ENCODE measurements at regions not wholly inside any gene's neighbourhood (a gene's known extent, or its start where the extent isn't known, plus 50 kb on each side); places are given as distances from the start of the nearest gene placed in this dataset.

DNA sequence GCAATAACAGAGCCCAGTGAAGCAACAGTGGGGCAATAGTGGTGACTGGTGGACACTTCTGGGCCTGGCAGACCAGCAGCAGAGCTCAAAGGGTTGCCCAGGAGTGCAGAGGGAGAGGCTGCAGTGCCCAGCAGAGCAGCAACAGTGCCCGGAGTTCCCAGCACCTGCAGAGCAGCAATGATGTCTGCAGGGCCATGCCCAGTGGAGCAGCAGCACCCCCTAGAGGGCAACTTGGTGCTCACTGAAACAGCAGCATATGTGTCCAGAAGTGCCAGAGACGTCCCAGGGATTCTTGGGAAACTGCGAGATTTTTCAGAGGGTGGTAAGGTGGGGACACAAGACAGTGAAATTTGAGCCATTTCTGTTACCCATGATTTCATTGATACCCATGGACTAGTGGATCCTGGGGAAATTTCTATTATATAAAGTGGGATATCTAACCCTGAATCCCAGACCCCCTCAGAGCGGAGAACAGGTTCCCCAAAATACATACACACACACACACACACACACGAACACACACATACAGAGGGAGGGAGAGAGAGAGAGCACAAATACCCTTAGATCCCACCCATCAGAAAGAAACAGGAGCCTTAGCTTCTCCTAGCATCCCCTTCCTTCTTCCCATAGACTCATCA, 156.9 kb upstream of the GJB5 start:
- TF ChIP-seq, protein P1, sequence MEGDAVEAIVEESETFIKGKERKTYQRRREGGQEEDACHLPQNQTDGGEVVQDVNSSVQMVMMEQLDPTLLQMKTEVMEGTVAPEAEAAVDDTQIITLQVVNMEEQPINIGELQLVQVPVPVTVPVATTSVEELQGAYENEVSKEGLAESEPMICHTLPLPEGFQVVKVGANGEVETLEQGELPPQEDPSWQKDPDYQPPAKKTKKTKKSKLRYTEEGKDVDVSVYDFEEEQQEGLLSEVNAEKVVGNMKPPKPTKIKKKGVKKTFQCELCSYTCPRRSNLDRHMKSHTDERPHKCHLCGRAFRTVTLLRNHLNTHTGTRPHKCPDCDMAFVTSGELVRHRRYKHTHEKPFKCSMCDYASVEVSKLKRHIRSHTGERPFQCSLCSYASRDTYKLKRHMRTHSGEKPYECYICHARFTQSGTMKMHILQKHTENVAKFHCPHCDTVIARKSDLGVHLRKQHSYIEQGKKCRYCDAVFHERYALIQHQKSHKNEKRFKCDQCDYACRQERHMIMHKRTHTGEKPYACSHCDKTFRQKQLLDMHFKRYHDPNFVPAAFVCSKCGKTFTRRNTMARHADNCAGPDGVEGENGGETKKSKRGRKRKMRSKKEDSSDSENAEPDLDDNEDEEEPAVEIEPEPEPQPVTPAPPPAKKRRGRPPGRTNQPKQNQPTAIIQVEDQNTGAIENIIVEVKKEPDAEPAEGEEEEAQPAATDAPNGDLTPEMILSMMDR (IDR thresholded peaks at IDR 0.05) = peak; percentile 42
- peak; percentile 33 to 60 for DNase-seq
- intact Hi-C loops (cut with DNase I) = no loop called here
- H3K4me3 ChIP-seq = no peak overlapping the region
- H3K27me3 ChIP-seq (ENCODE audit: insufficient read depth in 3 of 3, low read length in 2 of 3) = peaks cover 0 to 7% (median 2%) of the 10 kb centered on the region in 3 donors
- H3K9me3 ChIP-seq = no peaks in the 10 kb centered on the region
- no peaks in the 10 kb centered on the region for H3K4me1 ChIP-seq
- no peak for ATAC-seq
- H3K36me3 ChIP-seq (ENCODE audit: insufficient read depth in 1 of 2, low read depth in 1 of 2) = no peaks in the 10 kb centered on the region
- H3K27ac ChIP-seq = no peak overlapping the region
- WGBS, 3 donors = 18 to 21% (median 20%) methylated on average over 5 of the region's 5 CpGs

DNA sequence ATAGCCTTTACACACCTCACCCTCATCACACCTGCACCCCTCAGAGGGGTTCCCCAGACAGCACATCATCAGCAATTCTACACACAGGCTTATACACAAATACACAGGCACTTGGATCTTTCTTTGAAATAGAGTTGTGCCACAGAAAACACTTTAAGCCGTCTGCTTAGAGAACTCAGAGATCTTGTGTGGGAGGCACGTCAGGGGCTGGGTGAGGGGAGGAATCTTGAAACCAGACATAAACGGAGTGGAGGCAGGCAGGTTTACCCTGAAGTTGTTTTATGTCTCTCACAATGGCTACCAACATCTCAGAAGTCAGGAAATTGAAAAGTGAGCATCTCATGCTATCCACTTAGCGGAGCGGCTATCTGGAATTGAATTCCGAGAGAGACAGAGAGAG, 151.9 kb upstream of the GJB5 start:
- no peaks in the 10 kb centered on the region for H3K36me3 ChIP-seq (ENCODE audit: insufficient read depth in 1 of 2, low read depth in 1 of 2)
- no peaks in the 10 kb centered on the region for H3K9me3 ChIP-seq
- peaks cover 0 to 7% (median 2%) of the 10 kb centered on the region in 3 donors for H3K27me3 ChIP-seq (ENCODE audit: insufficient read depth in 3 of 3, low read length in 2 of 3)
- TF ChIP-seq, protein P1 (IDR thresholded peaks at IDR 0.05) = no peak
- DNase-seq (no peak), ATAC-seq (no peak)
- 56 to 61% (median 59%) methylated on average over 6 of the region's 6 CpGs for WGBS, 3 donors
- H3K27ac ChIP-seq = no peak overlapping the region
- no peak overlapping the region for H3K4me3 ChIP-seq
- intact Hi-C loops (cut with DNase I) = no loop called here
- no peaks in the 10 kb centered on the region for H3K4me1 ChIP-seq

DNA sequence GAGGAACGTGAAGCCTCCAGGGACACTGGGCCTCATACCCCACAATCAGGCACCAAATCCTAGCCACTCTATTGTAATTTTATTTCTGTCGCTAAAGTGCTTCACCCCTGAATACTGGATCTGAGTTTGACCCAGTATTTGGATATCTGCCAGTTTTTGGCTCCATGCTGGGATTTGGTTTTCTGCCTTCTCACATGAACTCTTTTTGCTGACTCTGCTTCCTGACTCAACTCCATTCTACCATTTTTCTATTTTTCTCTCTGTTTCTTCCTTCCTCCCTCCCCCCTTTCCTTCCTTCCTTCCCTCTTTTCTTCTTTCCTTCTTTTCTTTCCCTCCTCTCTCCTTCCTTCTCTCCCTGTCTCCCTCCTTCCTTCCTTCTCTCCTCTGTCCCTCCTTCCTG, 151.3 kb upstream of the GJB5 start:
- TF ChIP-seq, protein P1 (IDR thresholded peaks at IDR 0.05) = no peak
- ATAC-seq (no peak), DNase-seq (no peak)
- H3K4me3 ChIP-seq = no peak overlapping the region
- no peaks in the 10 kb centered on the region for H3K36me3 ChIP-seq (ENCODE audit: insufficient read depth in 1 of 2, low read depth in 1 of 2)
- peaks cover 0 to 7% (median 2%) of the 10 kb centered on the region in 3 donors for H3K27me3 ChIP-seq (ENCODE audit: insufficient read depth in 3 of 3, low read length in 2 of 3)
- 28 to 42% (median 40%) methylated on average over 2 of the region's 2 CpGs for WGBS, 3 donors
- intact Hi-C loops (cut with DNase I) = no loop called here
- H3K4me1 ChIP-seq = no peaks in the 10 kb centered on the region
- no peak overlapping the region for H3K27ac ChIP-seq
- no peaks in the 10 kb centered on the region for H3K9me3 ChIP-seq

DNA sequence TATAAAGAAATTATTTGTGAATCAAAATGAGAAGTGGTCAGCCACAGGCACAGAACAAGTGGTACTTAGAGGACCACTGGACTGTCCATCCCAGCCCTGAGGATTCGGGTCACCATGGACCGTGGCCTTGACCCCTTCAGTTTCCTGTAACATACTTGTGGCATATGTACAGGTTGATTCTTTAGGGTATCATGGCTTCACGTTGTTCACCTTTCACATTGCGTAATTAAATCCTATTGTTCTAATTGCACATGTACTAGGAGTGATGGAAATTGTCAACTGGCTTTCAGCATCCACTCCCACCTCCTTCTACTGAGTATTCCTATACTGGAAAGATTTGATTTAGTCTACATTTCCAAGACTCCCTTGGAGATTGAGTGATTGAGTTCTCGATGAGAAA, 148.3 kb upstream of the GJB5 start:
- no peaks in the 10 kb centered on the region for H3K4me1 ChIP-seq
- H3K27ac ChIP-seq = no peak overlapping the region
- no peaks in the 10 kb centered on the region for H3K9me3 ChIP-seq
- no peaks in the 10 kb centered on the region for H3K36me3 ChIP-seq (ENCODE audit: insufficient read depth in 1 of 2, low read depth in 1 of 2)
- ATAC-seq (no peak), DNase-seq (no peak)
- H3K4me3 ChIP-seq = no peak overlapping the region
- WGBS, 3 donors = 82 to 87% (median 83%) methylated on average over 5 of the region's 5 CpGs
- peaks cover 0 to 10% (median 2%) of the 10 kb centered on the region in 3 donors for H3K27me3 ChIP-seq (ENCODE audit: insufficient read depth in 3 of 3, low read length in 2 of 3)
- intact Hi-C loops (cut with DNase I) = no loop called here
- TF ChIP-seq, protein P1 (IDR thresholded peaks at IDR 0.05) = no peak

DNA sequence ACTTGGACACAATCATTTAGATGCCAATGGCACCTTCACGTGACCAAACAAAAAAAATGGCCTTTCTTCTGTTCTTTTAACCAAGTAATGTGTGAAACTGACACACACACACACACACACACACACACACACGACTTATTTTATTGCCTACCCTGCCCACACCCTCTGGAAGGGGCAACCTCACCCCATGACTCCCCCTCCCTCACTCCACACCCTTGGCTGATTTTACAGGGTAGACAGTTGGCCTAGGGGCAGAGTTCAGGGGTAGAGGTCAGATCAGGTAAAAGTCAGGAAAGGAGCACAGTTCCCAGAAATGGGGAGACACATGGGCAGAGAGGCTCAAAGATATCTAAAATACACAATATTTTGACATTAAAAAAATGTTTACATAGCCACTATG, 144.8 kb upstream of the GJB5 start:
- DNase-seq (no peak), ATAC-seq (no peak)
- Histone ChIP-seq H3K4me3 (no peak overlapping the region), H3K36me3 (ENCODE audit: insufficient read depth in 1 of 2, low read depth in 1 of 2) (no peaks in the 10 kb centered on the region), H3K9me3 (no peaks in the 10 kb centered on the region), H3K4me1 (no peaks in the 10 kb centered on the region), H3K27me3 (ENCODE audit: insufficient read depth in 3 of 3, low read length in 2 of 3) (peaks cover 0 to 3% (median 0%) of the 10 kb centered on the region in 3 donors), H3K27ac (no peak overlapping the region)
- TF ChIP-seq, protein P1 (IDR thresholded peaks at IDR 0.05) = no peak
- intact Hi-C loops (cut with DNase I) = no loop called here
- 14 to 34% (median 33%) methylated on average over 2 of the region's 2 CpGs for WGBS, 3 donors
